ENCODE measurements at regions not wholly inside any gene's neighbourhood (a gene's known extent, or its start where the extent isn't known, plus 50 kb on each side); places are given as distances from the start of the nearest gene placed in this dataset.

DNA sequence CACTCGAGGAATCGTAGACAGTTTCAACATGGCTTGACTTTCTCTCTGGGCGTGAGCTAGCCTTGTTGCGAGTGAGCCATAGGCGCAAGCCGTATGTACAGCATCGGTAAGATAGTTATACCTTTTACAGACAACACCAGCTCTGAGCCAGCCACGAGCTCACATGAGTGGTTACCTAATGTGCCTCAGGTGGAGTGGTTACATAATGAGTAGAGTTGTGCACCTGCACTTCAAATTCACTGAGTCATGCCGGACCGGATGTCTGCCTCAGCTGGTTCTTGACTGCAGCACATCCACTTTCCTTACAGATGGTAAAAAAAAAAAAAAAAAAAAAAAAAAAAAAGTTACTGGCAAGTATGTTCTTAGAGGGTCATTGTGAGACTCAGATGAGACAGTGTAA is 360.4 kb upstream of the NR5A2 start:
- no peak for DNase-seq (ENCODE audit: low spot score)
- CTCF ChIA-PET (ENCODE audit: low intra/inter-chr PET ratio, low total read pairs), result no interaction called here

More for the DNA sequence above, 360.4 kb upstream of the NR5A2 start:
- ATAC-seq (no peak), FAIRE-seq (no peak)
- Histone ChIP-seq H3K27me3 (ENCODE audit: control insufficient read depth in 1 of 2, insufficient read depth in 2 of 2, low read length in 2 of 2) (no peaks in the 10 kb centered on the region), H3K4me3 (replicated peaks in 1 of 3; ENCODE audit: insufficient read depth in 1 of 3, low read depth in 2 of 3, low read length in 3 of 3) (no peak overlapping the region), H3K36me3 (replicated peaks in 1 of 2; ENCODE audit: control insufficient read depth in 1 of 2, insufficient read depth in 2 of 2, low read length in 2 of 2) (no peaks in the 10 kb centered on the region), H2AFZ (ENCODE audit: low read length) (no peak overlapping the region), H3K79me2 (ENCODE audit: insufficient read depth, low read length) (no peaks in the 10 kb centered on the region), H3K27ac (ENCODE audit: extremely low read length, insufficient read depth, low read length) (no peak overlapping the region), H3K9ac (ENCODE audit: insufficient read depth, low read depth, low read length) (no peak overlapping the region), H3K4me2 (ENCODE audit: low read depth, low read length) (no peak overlapping the region), H4K20me1 (ENCODE audit: insufficient read depth, low read length) (no peaks in the 10 kb centered on the region), H3K4me1 (ENCODE audit: insufficient read depth, low read length) (no peaks in the 10 kb centered on the region), H3K9me3 (ENCODE audit: low read length) (no peaks in the 10 kb centered on the region)
- POLR2A ChIA-PET, result no interaction called here
- TF ChIP-seq, protein P1, sequence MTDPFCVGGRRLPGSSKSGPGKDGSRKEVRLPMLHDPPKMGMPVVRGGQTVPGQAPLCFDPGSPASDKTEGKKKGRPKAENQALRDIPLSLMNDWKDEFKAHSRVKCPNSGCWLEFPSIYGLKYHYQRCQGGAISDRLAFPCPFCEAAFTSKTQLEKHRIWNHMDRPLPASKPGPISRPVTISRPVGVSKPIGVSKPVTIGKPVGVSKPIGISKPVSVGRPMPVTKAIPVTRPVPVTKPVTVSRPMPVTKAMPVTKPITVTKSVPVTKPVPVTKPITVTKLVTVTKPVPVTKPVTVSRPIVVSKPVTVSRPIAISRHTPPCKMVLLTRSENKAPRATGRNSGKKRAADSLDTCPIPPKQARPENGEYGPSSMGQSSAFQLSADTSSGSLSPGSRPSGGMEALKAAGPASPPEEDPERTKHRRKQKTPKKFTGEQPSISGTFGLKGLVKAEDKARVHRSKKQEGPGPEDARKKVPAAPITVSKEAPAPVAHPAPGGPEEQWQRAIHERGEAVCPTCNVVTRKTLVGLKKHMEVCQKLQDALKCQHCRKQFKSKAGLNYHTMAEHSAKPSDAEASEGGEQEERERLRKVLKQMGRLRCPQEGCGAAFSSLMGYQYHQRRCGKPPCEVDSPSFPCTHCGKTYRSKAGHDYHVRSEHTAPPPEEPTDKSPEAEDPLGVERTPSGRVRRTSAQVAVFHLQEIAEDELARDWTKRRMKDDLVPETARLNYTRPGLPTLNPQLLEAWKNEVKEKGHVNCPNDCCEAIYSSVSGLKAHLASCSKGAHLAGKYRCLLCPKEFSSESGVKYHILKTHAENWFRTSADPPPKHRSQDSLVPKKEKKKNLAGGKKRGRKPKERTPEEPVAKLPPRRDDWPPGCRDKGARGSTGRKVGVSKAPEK (CRISPR knock-in tag; IDR thresholded peaks at IDR 0.05; ENCODE audit: borderline replicate concordance), result no peak
- no peak for TF ChIP-seq ZFP41 (CRISPR knock-in tag; IDR thresholded peaks at IDR 0.05; ENCODE audit: borderline replicate concordance)
- no peak for TF ChIP-seq HMG20A (CRISPR knock-in tag; IDR thresholded peaks at IDR 0.05; ENCODE audit: borderline replicate concordance)
- no peak for TF ChIP-seq ISX (CRISPR knock-in tag; conservative IDR thresholded peaks at IDR 0.05)
- TF ChIP-seq ZNF780A (CRISPR knock-in tag; IDR thresholded peaks at IDR 0.05), result no peak
- TF ChIP-seq RAD51 (IDR thresholded peaks at IDR 0.05; ENCODE audit: borderline replicate concordance), result no peak
- no peak for TF ChIP-seq ZNF3 (CRISPR knock-in tag; IDR thresholded peaks at IDR 0.05)
- no peak for TF ChIP-seq ZNF124 (CRISPR knock-in tag; IDR thresholded peaks at IDR 0.05)
- TF ChIP-seq, protein P2, sequence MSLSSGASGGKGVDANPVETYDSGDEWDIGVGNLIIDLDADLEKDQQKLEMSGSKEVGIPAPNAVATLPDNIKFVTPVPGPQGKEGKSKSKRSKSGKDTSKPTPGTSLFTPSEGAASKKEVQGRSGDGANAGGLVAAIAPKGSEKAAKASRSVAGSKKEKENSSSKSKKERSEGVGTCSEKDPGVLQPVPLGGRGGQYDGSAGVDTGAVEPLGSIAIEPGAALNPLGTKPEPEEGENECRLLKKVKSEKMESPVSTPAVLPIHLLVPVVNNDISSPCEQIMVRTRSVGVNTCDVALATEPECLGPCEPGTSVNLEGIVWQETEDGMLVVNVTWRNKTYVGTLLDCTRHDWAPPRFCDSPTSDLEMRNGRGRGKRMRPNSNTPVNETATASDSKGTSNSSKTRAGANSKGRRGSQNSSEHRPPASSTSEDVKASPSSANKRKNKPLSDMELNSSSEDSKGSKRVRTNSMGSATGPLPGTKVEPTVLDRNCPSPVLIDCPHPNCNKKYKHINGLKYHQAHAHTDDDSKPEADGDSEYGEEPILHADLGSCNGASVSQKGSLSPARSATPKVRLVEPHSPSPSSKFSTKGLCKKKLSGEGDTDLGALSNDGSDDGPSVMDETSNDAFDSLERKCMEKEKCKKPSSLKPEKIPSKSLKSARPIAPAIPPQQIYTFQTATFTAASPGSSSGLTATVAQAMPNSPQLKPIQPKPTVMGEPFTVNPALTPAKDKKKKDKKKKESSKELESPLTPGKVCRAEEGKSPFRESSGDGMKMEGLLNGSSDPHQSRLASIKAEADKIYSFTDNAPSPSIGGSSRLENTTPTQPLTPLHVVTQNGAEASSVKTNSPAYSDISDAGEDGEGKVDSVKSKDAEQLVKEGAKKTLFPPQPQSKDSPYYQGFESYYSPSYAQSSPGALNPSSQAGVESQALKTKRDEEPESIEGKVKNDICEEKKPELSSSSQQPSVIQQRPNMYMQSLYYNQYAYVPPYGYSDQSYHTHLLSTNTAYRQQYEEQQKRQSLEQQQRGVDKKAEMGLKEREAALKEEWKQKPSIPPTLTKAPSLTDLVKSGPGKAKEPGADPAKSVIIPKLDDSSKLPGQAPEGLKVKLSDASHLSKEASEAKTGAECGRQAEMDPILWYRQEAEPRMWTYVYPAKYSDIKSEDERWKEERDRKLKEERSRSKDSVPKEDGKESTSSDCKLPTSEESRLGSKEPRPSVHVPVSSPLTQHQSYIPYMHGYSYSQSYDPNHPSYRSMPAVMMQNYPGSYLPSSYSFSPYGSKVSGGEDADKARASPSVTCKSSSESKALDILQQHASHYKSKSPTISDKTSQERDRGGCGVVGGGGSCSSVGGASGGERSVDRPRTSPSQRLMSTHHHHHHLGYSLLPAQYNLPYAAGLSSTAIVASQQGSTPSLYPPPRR (CRISPR knock-in tag; IDR thresholded peaks at IDR 0.05; ENCODE audit: borderline replicate concordance), result no peak
- TF ChIP-seq KAT7 (CRISPR knock-in tag; IDR thresholded peaks at IDR 0.05; ENCODE audit: borderline replicate concordance), result no peak
- no peak for TF ChIP-seq ARNTL (CRISPR knock-in tag; IDR thresholded peaks at IDR 0.05)
- no peak for TF ChIP-seq FOXJ3 (CRISPR knock-in tag; IDR thresholded peaks at IDR 0.05; ENCODE audit: borderline replicate concordance)
- TF ChIP-seq ZNF317 (CRISPR knock-in tag; IDR thresholded peaks at IDR 0.05), result no peak
- TF ChIP-seq MAFF (IDR thresholded peaks at IDR 0.05; ENCODE audit: low read depth, low read length), result no peak
- TF ChIP-seq ZNF652 (CRISPR knock-in tag; IDR thresholded peaks at IDR 0.05; ENCODE audit: borderline replicate concordance, low read depth), result no peak
- no peak for TF ChIP-seq MED8 (CRISPR knock-in tag; IDR thresholded peaks at IDR 0.05; ENCODE audit: insufficient replicate concordance)
- no peak for TF ChIP-seq RFX1 (IDR thresholded peaks at IDR 0.05)
- no peak for TF ChIP-seq ZNF614 (CRISPR knock-in tag; IDR thresholded peaks at IDR 0.05; ENCODE audit: borderline replicate concordance)
- in situ Hi-C loops (cut with HindIII; ENCODE audit: extremely low pct_ligation_motif_present, low pct_unique_long_range_greater_than_20kb) (no loop called here), intact Hi-C loops (cut with micrococcal nuclease; ENCODE audit: unreplicated experiment) (no loop called here)
- BruUV-seq (replicated peaks), result no TSS peak
- WGBS (ENCODE audit: low lambda C conversion rate), result 61% methylated on average over 10 of the region's 10 CpGs
